K562 (cell line): ENCODE measurements at regions not wholly inside any gene's neighbourhood (a gene's known extent, or its start where the extent isn't known, plus 50 kb on each side); places are given as distances from the start of the nearest gene placed in this dataset.
A peak's percentile ranks its signal among the peaks of the same experiment; 100 is the strongest.

Experiments
- ATAC-seq: fragments of 200-7000 bp; cut with Tn5 transposase; 3 replicates; pipeline ENCODE4 v1.9.1; 2020; ENCODE audit warnings: moderate library complexity
- BruUV-seq: library from RNA; stranded (reverse); fragments of 400-500 nt; replicated peaks from 2 replicates; lab custom pipeline; 2021; lab: Mats Ljungman, UMichigan
- CTCF ChIA-PET: fragments of 300-600 bp; formaldehyde crosslinking; extraction: SDS; loops from one replicate; lab custom pipeline; 2021; ENCODE audit warnings: low intra/inter-chr PET ratio; lab: Yijun Ruan, JAX
- POLR2A ChIA-PET: fragments of 300-600, 350-650 bp; sonication (Branson Sonifier 250); formaldehyde crosslinking; extraction: SDS; loops from one replicate; lab custom pipeline; 2021; ENCODE audit warnings: antibody characterized with exemption, inconsistent platforms; lab: Yijun Ruan, JAX
- DNase-seq, 4 experiments: peaks; one replicate each; pipeline versions ENCODE4 v3.0.0 to v3.0.0-alpha.2; 2011 to 2018; ENCODE audit warnings: low spot score in 3 of 4, mixed read lengths in 3 of 4; ENCODE audit errors: extremely low read depth in 1 of 4
- FAIRE-seq: peaks from 2 replicates; lab custom pipeline; 2011; peaks lifted over from hg19 to GRCh38; lab: Jason Lieb, UNC
- H2AFZ ChIP-seq: 2 replicates; pipeline ENCODE4 v1.6.0; 2011; ENCODE audit warnings: low read depth, low read length, control low read depth, inconsistent platforms
- H3K27ac ChIP-seq: fragments of 200-600 bp; 3 replicates; pipeline ENCODE4 v1.8.0; 2011; ENCODE audit warnings: low read depth, mild to moderate bottlenecking, control low read depth, inconsistent platforms, low read length, moderate library complexity, mixed read lengths; ENCODE audit errors: extremely low read depth
- H3K27me3 ChIP-seq, 2 experiments: fragments of 300-600 bp in 1 of 2; 2 replicates in 1 of 2; 3 replicates in 1 of 2; pipeline versions ENCODE4 v1.6.0 to v1.8.0; 2011; ENCODE audit warnings: inconsistent platforms in 2 of 2, low read length in 2 of 2, mild to moderate bottlenecking in 1 of 2, mixed read lengths in 1 of 2, moderate library complexity in 1 of 2; ENCODE audit not compliant: control insufficient read depth in 2 of 2, insufficient read depth in 2 of 2
- H3K36me3 ChIP-seq: fragments of 300-600 bp; 3 replicates; pipeline ENCODE4 v1.8.0; 2011; ENCODE audit warnings: mild to moderate bottlenecking, low read length, inconsistent platforms; ENCODE audit not compliant: control insufficient read depth, insufficient read depth
- H3K4me1 ChIP-seq, 2 experiments: fragments of 200-600 bp in 1 of 2; replicated peaks in 1 of 2; 2 replicates in 1 of 2; 3 replicates in 1 of 2; pipeline versions ENCODE4 v1.5.1 to v1.8.0; 2011; ENCODE audit warnings: inconsistent platforms in 2 of 2, low read length in 2 of 2, mild to moderate bottlenecking in 1 of 2, mixed read lengths in 1 of 2, moderate library complexity in 1 of 2; ENCODE audit not compliant: control insufficient read depth in 2 of 2, insufficient read depth in 2 of 2
- H3K4me2 ChIP-seq: 2 replicates; pipeline ENCODE4 v1.6.1; 2011; ENCODE audit warnings: low read length, control low read depth, inconsistent platforms, mixed read lengths; ENCODE audit not compliant: insufficient read depth
- H3K4me3 ChIP-seq: fragments of 200-600 bp; sonication (generic), shearing (Covaris generic); 2 replicates; pipeline ENCODE4 v1.5.1; 2016; ENCODE audit warnings: control low read depth, inconsistent platforms
- H3K79me2 ChIP-seq: fragments of 200-600 bp; 3 replicates; pipeline ENCODE4 v1.8.0; 2011; ENCODE audit warnings: low read length, inconsistent platforms; ENCODE audit not compliant: control insufficient read depth, insufficient read depth
- H3K9ac ChIP-seq, 2 experiments: 2 replicates each; pipeline versions ENCODE4 v1.6.0 to v1.6.1; 2011; ENCODE audit warnings: low read depth in 2 of 2, low read length in 2 of 2, control low read depth in 1 of 2, inconsistent platforms in 1 of 2, mild to moderate bottlenecking in 1 of 2, mixed read lengths in 1 of 2; ENCODE audit not compliant: insufficient read depth in 1 of 2
- H3K9me1 ChIP-seq: one replicate; pipeline ENCODE4 v1.6.0; 2011; ENCODE audit warnings: inconsistent platforms, mild to moderate bottlenecking, low read length, moderate library complexity; ENCODE audit not compliant: control insufficient read depth, insufficient read depth
- H3K9me3 ChIP-seq: replicated peaks from 2 replicates; pipeline ENCODE4 v1.5.1; 2011; ENCODE audit warnings: low read depth, low read length, inconsistent platforms; ENCODE audit not compliant: control insufficient read depth, insufficient read depth
- H4K20me1 ChIP-seq: replicated peaks from 2 replicates; pipeline ENCODE4 v1.6.1; 2011; ENCODE audit warnings: low read length, inconsistent platforms, mixed read lengths; ENCODE audit not compliant: control insufficient read depth, insufficient read depth
- CHD4 ChIP-seq: fragments of 200-600 bp; sonication (generic); IDR thresholded peaks from 3 replicates; pipeline ENCODE4 v1.6.1; 2012; ENCODE audit warnings: low read depth, mild to moderate bottlenecking, mixed read lengths, low read length, inconsistent platforms; ENCODE audit not compliant: insufficient read depth, insufficient replicate concordance, poor library complexity, severe bottlenecking
- FUS ChIP-seq: fragments of 200-400 bp; formaldehyde crosslinking; optimal IDR thresholded peaks from 2 replicates; pipeline ENCODE3; 2017; ENCODE audit warnings: low read depth, low read length
- GABPB1 ChIP-seq: sonication (generic); formaldehyde crosslinking; IDR thresholded peaks from 2 replicates; pipeline ENCODE4 v1.8.0; 2022; ENCODE audit warnings: mild to moderate bottlenecking, missing genetic modification reagents
- HNRNPUL1 ChIP-seq: fragments of 200-400 bp; formaldehyde crosslinking; IDR thresholded peaks from 2 replicates; pipeline ENCODE4 v1.6.1; 2017; ENCODE audit warnings: low read length
- HOXB6 ChIP-seq: fragments of 250-450 bp; sonication (Bioruptor Pico); IDR thresholded peaks from 2 replicates; pipeline ENCODE4 v1.5.1; 2022; ENCODE audit warnings: mild to moderate bottlenecking, borderline replicate concordance
- HSF4 ChIP-seq: fragments of 250-450 bp; sonication (Bioruptor Pico); IDR thresholded peaks from 2 replicates; pipeline ENCODE4 v2.1.2; 2022; ENCODE audit warnings: mild to moderate bottlenecking, moderate library complexity, borderline replicate concordance
- IFI16 ChIP-seq: fragments of 250-450 bp; sonication (Bioruptor Pico); IDR thresholded peaks from 2 replicates; pipeline ENCODE4 v2.1.2; 2022; ENCODE audit warnings: mild to moderate bottlenecking, inconsistent platforms
- KHSRP ChIP-seq: fragments of 450-650 bp; IDR thresholded peaks from 2 replicates; pipeline ENCODE4 v1.6.1; 2017
- LCOR ChIP-seq: sonication (generic); formaldehyde crosslinking; IDR thresholded peaks from 2 replicates; pipeline ENCODE4 v1.8.0; 2022; ENCODE audit warnings: mild to moderate bottlenecking, missing genetic modification reagents
- MIER1 ChIP-seq: fragments of 450-650 bp; IDR thresholded peaks from 2 replicates; pipeline ENCODE4 v1.6.1; 2016; ENCODE audit warnings: antibody characterized with exemption, mild to moderate bottlenecking, low read depth
- NCOA2 ChIP-seq, 2 experiments: fragments of 450-650 bp; IDR thresholded peaks; 2 replicates each; pipeline ENCODE4 v1.6.1; 2018; ENCODE audit warnings: mild to moderate bottlenecking in 2 of 2, moderate library complexity in 1 of 2; ENCODE audit not compliant: partially characterized antibody in 2 of 2
- NCOA6 ChIP-seq: fragments of 450-650 bp; IDR thresholded peaks from 2 replicates; pipeline ENCODE4 v1.6.1; 2017; ENCODE audit warnings: mild to moderate bottlenecking
- NELFE ChIP-seq: IDR thresholded peaks from 2 replicates; pipeline ENCODE4 v1.6.1; 2011; ENCODE audit warnings: mild to moderate bottlenecking; ENCODE audit not compliant: insufficient read depth, insufficient read length
- NR4A1 ChIP-seq, 2 experiments: fragments of 250-450 bp in 1 of 2; fragments of 450-650 bp in 1 of 2; sonication (Bioruptor Pico) in 1 of 2; IDR thresholded peaks; 2 replicates each; pipeline versions ENCODE4 v1.4.0 to v1.6.1; 2016 to 2020; ENCODE audit warnings: mild to moderate bottlenecking in 2 of 2, missing compliant biosample characterization in 1 of 2, missing genetic modification characterization in 1 of 2, moderate library complexity in 1 of 2
- POLR2AphosphoS5 ChIP-seq: IDR thresholded peaks from 2 replicates; pipeline ENCODE4 v1.6.1; 2011; ENCODE audit warnings: mild to moderate bottlenecking, low read depth, low read length, moderate library complexity; ENCODE audit not compliant: control insufficient read depth, insufficient read depth
- SREBF2 ChIP-seq: sonication (generic); formaldehyde crosslinking; IDR thresholded peaks from 2 replicates; pipeline ENCODE4 v1.4.0; 2020; ENCODE audit warnings: mild to moderate bottlenecking, missing genetic modification reagents
- ZNF436 ChIP-seq: fragments of 250-450, 450-650 bp; sonication (Bioruptor Pico); formaldehyde crosslinking; IDR thresholded peaks from 2 replicates; pipeline ENCODE4 v1.7.0; 2020; ENCODE audit warnings: mild to moderate bottlenecking
- ZNF668 ChIP-seq: fragments of 250-450 bp; sonication (Bioruptor Pico); IDR thresholded peaks from 2 replicates; pipeline ENCODE4 v1.8.0; 2022; ENCODE audit warnings: mild to moderate bottlenecking, inconsistent platforms
- WGBS: fragments of 100-300 bp; shearing (Covaris generic); methylation state at CpG from one replicate; pipeline ENCODE4 v1.1.6; 2016; ENCODE audit warnings: low coverage, mixed read lengths; ENCODE audit not compliant: insufficient coverage; ENCODE audit errors: missing lambda C conversion rate; 5-methylcytosine and 5-hydroxymethylcytosine counted together
- in situ Hi-C: fragments of 300-500 bp; cut with MboI; formaldehyde crosslinking; loops from 4 replicates; pipeline ENCODE4 v1.15.0; 2018; ENCODE audit warnings: inconsistent platforms, mixed read lengths
- intact Hi-C: fragments of 100-400 bp; cut with micrococcal nuclease; formaldehyde crosslinking; loops from 2 replicates; pipeline ENCODE4 v1.14.2; 2022
- TF ChIP-seq, protein P1 (sequence below): fragments of 250-450 bp; sonication (Bioruptor Pico); IDR thresholded peaks from 2 replicates; pipeline ENCODE4 v1.8.0; 2022; ENCODE audit warnings: moderate library complexity, mild to moderate bottlenecking, inconsistent platforms
- TF ChIP-seq, protein P2 (sequence below): fragments of 450-650 bp; IDR thresholded peaks from 2 replicates; pipeline ENCODE4 v1.6.1; 2016; ENCODE audit warnings: missing biosample characterization, missing genetic modification characterization

DNA sequence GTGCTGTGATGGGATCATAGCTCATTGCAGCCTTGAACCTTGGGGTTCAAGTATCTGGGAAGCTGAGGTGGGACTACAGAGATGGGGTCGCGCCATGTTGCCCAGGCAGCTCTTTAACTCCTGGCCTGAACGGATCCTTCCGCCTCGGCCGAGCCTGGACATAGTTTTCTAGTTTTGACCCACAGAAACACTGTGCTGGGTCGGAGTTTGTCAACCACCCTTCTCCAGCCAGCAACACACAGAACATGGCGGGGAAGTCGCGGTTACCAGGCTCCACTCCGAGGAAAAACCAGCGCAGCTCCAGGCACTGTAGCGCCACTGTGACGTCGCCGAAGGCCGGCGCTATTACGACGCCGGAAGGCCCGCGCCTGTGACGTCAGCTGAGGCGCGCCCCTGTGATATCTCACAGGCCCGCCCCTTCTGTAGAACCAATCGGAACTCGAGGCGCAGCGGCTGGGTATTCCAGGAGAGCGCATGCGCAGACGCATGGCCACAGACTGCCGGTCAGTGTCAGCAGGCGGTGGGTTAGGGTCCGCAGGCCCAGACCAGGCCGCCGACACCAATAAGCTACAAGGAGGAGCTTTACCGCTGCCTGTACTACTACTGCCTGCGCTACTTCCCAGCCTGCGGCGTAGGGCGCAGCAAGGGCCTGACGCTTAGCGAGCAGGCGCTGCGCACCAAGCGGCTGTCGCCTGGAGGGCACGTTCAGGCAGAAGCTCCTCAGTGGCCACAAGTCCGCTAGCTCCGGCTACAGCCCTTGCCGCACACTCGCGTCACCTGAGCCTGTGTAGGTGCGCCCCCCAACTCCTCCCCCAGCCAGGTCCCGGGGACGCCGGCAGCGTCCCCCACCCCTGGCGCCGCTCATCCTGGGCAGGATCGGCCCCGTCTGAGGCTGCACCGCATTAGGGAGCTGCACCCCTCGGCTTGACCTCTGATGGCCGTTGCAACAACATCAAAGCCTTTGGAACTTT lies 135.2 kb upstream of the KCTD7 start:
- Histone ChIP-seq H3K4me2 (peak overlapping the region; percentile 85), H3K36me3 (peaks cover 3% of the 10 kb centered on the region; the same call in 1 of the 3 replicates), H3K27ac (peak overlapping the region; percentile 90), H3K27me3 (no peaks in the 10 kb centered on the region), H3K4me1 (peaks cover 2 to 25% of the 10 kb centered on the region in 2 experiments; a peak in 4 of 5 replicates), H3K4me3 (peak overlapping the region; percentile 53), H3K9ac (peak overlapping the region; percentile 94 to 99), H3K9me1 (no peaks in the 10 kb centered on the region), H4K20me1 (no peaks in the 10 kb centered on the region), H2AFZ (peak overlapping the region; percentile 86), H3K9me3 (no peaks in the 10 kb centered on the region), H3K79me2 (peaks cover 21% of the 10 kb centered on the region)
- intact Hi-C loops: loop anchor here (5.0 kb wide), 2 partner anchors 51 to 111 kb away; no protein-coding TSS in a partner anchor
- BruUV-seq: TSS peak; percentile 83
- peak; percentile 95 for FAIRE-seq
- under 1% methylated on average over 68 of the region's 68 CpGs for whole genome bisulfite sequencing
- CTCF ChIA-PET: no interaction called here
- peak; percentile 98 to 100 (median 100) for DNase-seq
- peak; percentile 90 for ATAC-seq
- in situ Hi-C loops: no loop called here
- POLR2A ChIA-PET: interaction anchor here (0.9 to 1.8 kb wide), 5 partner anchors 14 to 248 kb away, joined by 3 to 7 read pairs (median 4); no protein-coding TSS in a partner anchor
- TF ChIP-seq NCOA6: no peak
- no peak for TF ChIP-seq FUS
- TF ChIP-seq SREBF2 (CRISPR knock-in tag): no peak
- TF ChIP-seq CHD4: no peak
- TF ChIP-seq, protein P1, sequence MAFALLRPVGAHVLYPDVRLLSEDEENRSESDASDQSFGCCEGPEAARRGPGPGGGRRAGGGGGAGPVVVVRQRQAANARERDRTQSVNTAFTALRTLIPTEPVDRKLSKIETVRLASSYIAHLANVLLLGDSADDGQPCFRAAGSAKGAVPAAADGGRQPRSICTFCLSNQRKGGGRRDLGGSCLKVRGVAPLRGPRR (CRISPR knock-in tag): no peak
- TF ChIP-seq NR4A1 (CRISPR knock-in tag; IDR thresholded peaks at IDR 0.05): no peak
- TF ChIP-seq NR4A1 (tag; IDR thresholded peaks at IDR 0.05): no peak
- peak; percentile 84 for TF ChIP-seq POLR2AphosphoS5
- no peak for TF ChIP-seq HOXB6
- no peak for TF ChIP-seq HNRNPUL1
- no peak for TF ChIP-seq IFI16 (CRISPR knock-in tag)
- TF ChIP-seq LCOR (CRISPR knock-in tag): no peak; the same call in 1 of the 2 replicates
- TF ChIP-seq, protein P2, sequence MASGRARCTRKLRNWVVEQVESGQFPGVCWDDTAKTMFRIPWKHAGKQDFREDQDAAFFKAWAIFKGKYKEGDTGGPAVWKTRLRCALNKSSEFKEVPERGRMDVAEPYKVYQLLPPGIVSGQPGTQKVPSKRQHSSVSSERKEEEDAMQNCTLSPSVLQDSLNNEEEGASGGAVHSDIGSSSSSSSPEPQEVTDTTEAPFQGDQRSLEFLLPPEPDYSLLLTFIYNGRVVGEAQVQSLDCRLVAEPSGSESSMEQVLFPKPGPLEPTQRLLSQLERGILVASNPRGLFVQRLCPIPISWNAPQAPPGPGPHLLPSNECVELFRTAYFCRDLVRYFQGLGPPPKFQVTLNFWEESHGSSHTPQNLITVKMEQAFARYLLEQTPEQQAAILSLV (tag): no peak
- TF ChIP-seq ZNF668 (CRISPR knock-in tag): no peak
- TF ChIP-seq KHSRP: peak; percentile 98
- no peak for TF ChIP-seq MIER1
- peak; percentile 97 for TF ChIP-seq GABPB1 (CRISPR knock-in tag)
- no peak for TF ChIP-seq NCOA2 (IDR thresholded peaks at IDR 0.05; ENCODE audit: partially characterized antibody in 2 of 2)
- TF ChIP-seq HSF4 (CRISPR knock-in tag): no peak
- TF ChIP-seq ZNF436: no peak
- no peak for TF ChIP-seq NELFE
